Stimulated activated naive CD8-positive, alpha-beta T cell treated with anti-CD3 and anti-CD28 coated beads, Interleukin-15, amount 100 ng/mL, for 72 hours (primary cell): ENCODE measurements at regions not wholly inside any gene's neighbourhood (a gene's known extent, or its start where the extent isn't known, plus 50 kb on each side); places are given as distances from the start of the nearest gene placed in this dataset.

Source experiments
- ATAC-seq: fragments of 150-1000 bp; cut with Tn5 transposase; 2 replicates; pipeline ENCODE4 v1.10.0; 2021; ENCODE audit warnings: mild to moderate bottlenecking, moderate library complexity
- DNase-seq, 2 donors: peaks; one replicate each; pipeline ENCODE4 v3.0.0; 2021 to 2022
- H3K27ac Mint-ChIP-seq, 2 donors: one replicate each; pipeline ENCODE4 v1.8.0; 2022; ENCODE audit warnings: mild to moderate bottlenecking in 2 of 2, mixed read lengths in 2 of 2, moderate library complexity in 2 of 2
- H3K27me3 Mint-ChIP-seq: one replicate; pipeline ENCODE4 v1.8.0; 2022; ENCODE audit warnings: mixed read lengths
- H3K4me1 Mint-ChIP-seq: one replicate; pipeline ENCODE4 v1.8.0; 2022; ENCODE audit warnings: mild to moderate bottlenecking, mixed read lengths
- H3K4me3 Mint-ChIP-seq, 2 donors: one replicate each; pipeline ENCODE4 v1.8.0; 2022; ENCODE audit warnings: mild to moderate bottlenecking in 2 of 2, mixed read lengths in 2 of 2, moderate library complexity in 1 of 2
- H3K9me3 Mint-ChIP-seq, 2 donors: one replicate each; pipeline ENCODE4 v1.8.0; 2022; ENCODE audit warnings: mixed read lengths in 2 of 2

DNA sequence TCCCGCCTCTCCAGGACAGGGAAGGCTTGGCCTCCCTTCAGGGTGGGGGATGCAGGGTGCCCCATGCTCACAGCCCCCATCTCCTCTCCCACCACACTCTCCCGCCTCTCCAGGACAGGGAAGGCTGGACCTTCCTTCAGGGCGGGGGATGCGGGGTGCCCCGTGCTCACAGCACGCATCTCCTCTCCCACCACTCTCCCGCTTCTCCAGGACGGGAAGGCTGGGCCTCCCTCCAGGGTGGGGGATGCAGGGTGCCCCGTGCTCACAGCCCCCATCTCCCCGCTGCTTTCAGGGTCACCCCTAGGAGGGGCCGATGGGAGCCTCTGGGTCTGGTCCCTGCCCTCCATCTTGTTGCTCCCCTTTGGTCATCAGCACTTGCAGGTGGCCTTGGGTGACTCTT lies 348.0 kb downstream of the CTTN start:
- Mint-ChIP-seq H3K4me3 (no peak overlapping the region), H3K27me3 (peaks cover 39% of the 10 kb centered on the region), H3K27ac (no peak overlapping the region), H3K4me1 (no peaks in the 10 kb centered on the region), H3K9me3 (peaks cover 18 to 28% of the 10 kb centered on the region in 2 donors)
- ATAC-seq (peak; percentile 31), DNase-seq (no peak)

DNA sequence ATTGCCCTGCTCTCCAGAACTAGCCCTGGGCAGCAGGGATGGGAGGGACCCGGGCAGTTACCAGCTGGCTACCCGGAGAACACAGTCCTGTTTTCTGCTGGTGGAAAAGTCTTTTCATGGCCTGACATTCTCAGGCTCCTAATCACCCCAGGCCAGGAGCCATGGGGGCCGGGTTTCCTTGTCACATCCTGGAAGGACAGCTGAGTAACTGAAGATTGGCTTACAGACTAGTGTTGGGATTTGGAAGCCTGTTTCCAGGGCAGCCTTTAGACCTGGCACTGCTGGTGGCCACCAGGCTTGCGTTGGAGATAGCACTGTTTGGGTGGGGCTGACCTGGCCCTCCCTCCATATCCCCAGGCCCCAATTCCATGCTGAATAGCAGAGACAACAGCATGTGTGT lies 349.0 kb downstream of the CTTN start:
- no peaks in the 10 kb centered on the region for H3K4me1 Mint-ChIP-seq
- no peak for ATAC-seq
- no peak overlapping the region for H3K27ac Mint-ChIP-seq
- peaks cover 18 to 34% of the 10 kb centered on the region in 2 donors for H3K9me3 Mint-ChIP-seq
- no peak overlapping the region for H3K4me3 Mint-ChIP-seq
- peaks cover 31% of the 10 kb centered on the region for H3K27me3 Mint-ChIP-seq
- DNase-seq = no peak

DNA sequence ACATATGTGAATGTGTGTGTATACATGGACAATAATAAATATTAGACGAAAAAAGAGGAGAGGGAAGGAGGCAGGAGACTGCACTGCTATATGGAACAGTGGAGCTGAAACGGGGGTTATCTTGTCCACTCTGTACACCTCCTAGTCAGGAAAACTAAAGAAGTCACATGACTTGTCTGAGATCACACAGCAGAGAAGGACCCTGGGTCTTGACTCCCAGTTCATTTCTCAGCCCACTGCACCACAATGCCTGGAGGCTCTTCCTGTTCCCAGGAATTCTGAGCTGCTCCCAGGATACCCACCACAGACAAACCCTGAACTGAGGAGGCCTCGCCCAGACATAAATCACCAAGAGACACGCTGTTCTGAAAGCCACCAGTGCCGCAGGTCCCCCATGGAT lies 349.6 kb downstream of the CTTN start:
- Mint-ChIP-seq H3K9me3 (peaks cover 18 to 36% of the 10 kb centered on the region in 2 donors), H3K27ac (peak overlapping the region in 1 of 2 donors; percentile 23), H3K4me3 (no peak overlapping the region), H3K4me1 (no peaks in the 10 kb centered on the region), H3K27me3 (peaks cover 25% of the 10 kb centered on the region)
- no peak for DNase-seq
- ATAC-seq = no peak

DNA sequence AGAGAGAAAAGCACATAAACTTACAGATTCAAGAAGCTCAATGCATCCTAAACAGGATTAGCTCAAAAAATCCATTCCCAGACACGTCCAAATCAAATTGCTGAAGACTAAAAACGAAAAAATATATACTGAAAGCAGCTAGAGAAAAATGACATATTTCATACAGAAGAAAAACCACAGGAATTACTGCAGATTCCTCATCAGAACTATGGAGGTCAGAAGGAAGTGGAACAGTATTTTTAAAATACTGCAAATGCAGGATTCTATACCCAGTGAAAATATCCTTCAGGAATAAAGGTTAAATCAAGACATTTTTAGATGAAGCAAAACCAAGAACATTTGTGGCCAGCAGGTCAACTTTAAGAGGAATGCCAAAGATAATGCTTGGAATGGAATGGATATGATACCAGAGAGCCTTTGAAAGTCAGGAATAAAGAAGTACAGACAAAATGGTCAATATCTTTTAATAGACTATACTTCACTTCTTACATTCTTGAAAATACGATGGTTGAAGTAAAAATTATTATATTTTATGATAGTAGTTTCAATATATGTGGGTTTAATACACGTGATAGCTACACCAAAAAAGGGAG lies 352.9 kb downstream of the CTTN start:
- DNase-seq (no peak), ATAC-seq (no peak)
- H3K27ac Mint-ChIP-seq = no peak overlapping the region

DNA sequence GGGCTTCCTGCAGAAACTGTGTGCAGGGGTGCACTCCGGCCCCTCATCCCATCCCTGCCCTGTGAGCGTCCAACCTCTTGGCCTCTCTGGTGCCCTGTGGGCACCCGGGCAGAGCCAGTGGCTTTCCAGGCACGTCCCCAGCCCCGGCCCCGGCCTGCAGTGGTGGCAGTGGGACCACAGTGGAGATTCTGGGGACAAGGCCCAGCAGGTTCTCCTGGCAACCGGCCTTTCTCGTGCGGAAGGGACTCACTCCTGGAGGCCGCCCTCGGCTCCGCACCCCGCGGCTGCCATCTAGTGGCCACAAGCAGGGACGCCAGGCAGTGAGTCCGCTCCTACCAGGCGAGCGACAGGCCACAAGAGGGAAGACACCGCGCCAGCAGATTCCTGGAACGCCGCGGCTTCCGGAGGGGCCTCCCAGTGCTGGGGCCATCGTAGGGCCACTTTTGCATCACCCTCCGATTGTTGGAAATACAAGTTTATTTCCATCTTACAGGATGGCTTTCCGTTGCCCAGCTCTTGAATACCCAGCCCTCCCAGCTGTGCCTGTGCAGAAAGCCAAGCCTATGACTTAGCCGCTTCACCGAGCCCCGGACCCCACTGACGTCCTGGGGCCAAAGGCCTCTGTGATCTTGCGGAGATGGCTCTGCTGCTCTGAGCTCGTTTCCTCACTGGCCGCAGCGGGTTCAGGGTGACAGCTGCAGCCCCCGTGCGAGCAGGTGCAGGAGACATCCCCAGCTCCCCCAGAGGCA lies 357.3 kb downstream of the CTTN start:
- ATAC-seq = peak; percentile 91
- no peak overlapping the region for H3K4me3 Mint-ChIP-seq
- peaks cover 9 to 18% of the 10 kb centered on the region in 2 donors for H3K9me3 Mint-ChIP-seq
- peak overlapping the region in 1 of 2 donors; percentile 42 for H3K27ac Mint-ChIP-seq
- H3K4me1 Mint-ChIP-seq = peaks cover 9% of the 10 kb centered on the region
- DNase-seq = peak; percentile 65 to 74
- peaks cover 20% of the 10 kb centered on the region for H3K27me3 Mint-ChIP-seq

More for the DNA sequence above, 352.9 kb downstream of the CTTN start:
- Mint-ChIP-seq H3K4me3 (no peak overlapping the region), H3K27me3 (peaks cover 28% of the 10 kb centered on the region), H3K9me3 (peaks cover 18 to 36% of the 10 kb centered on the region in 2 donors), H3K4me1 (peaks cover 9% of the 10 kb centered on the region)

DNA sequence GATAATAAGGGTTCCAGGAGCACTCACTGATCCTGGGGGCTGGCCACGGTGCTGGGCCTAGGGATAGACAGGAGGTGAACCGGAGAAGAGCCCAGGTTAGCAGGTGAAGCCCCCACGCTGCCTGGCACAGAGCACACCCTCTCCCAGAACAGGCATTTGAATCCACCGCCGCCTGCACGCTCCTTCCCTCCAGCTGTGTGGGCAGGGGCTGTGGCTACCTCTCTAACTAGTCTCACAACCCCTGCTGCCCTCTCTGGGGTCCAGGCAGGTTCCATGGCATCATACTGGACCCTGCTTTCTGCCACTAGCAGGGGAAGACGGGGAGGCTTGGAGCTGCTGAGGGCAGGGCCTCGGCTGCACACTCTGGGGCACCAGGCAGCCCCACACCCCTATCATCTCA lies 358.0 kb downstream of the CTTN start:
- no peak for DNase-seq
- H3K9me3 Mint-ChIP-seq = peaks cover 9 to 18% of the 10 kb centered on the region in 2 donors
- ATAC-seq = no peak
- H3K27me3 Mint-ChIP-seq = peaks cover 25% of the 10 kb centered on the region
- peaks cover 9% of the 10 kb centered on the region for H3K4me1 Mint-ChIP-seq
- H3K4me3 Mint-ChIP-seq = no peak overlapping the region
- no peak overlapping the region for H3K27ac Mint-ChIP-seq

DNA sequence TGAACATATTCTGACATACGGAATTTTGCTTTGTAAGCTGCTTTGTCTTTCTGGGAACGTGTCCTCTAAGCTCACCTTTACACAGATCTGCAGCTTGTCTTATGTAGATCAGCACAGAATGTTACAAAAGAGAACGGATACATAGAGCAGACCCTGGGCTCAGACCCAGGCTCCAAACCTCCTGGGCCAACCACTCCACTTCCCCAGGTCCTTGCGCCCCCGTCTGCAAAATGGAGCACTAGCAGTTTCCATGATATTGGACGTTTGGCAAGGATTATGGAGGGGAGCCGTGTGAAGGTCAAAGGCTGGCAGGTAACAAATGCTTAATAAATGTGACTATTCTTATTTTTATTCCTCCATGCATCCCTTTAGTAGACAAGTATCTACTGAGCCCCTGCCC lies 358.4 kb downstream of the CTTN start:
- H3K9me3 Mint-ChIP-seq = peaks cover 8 to 17% of the 10 kb centered on the region in 2 donors
- no peak overlapping the region for H3K4me3 Mint-ChIP-seq
- ATAC-seq (no peak), DNase-seq (no peak)
- H3K27me3 Mint-ChIP-seq = peaks cover 25% of the 10 kb centered on the region
- H3K27ac Mint-ChIP-seq = no peak overlapping the region
- H3K4me1 Mint-ChIP-seq = peaks cover 9% of the 10 kb centered on the region

DNA sequence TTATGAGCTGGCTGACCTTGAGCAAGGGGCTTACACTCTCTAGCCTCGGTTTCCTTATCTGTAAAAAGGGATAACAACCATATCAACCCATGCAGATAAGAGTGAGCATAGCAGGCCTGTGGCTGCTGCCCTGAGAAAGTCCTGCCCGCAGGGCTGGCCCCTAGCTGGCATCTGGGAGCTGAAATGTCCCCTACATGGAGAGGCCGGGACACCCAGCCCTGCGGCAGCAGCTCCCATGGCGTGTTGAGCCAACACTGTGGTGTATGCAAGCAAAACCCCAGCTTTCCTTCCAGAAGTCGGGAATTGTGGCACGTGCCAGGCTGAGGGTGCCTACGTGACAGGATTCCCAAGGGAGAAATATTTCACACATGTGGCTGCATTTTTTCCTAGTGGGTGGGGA lies 358.9 kb downstream of the CTTN start:
- Mint-ChIP-seq H3K27me3 (peaks cover 25% of the 10 kb centered on the region), H3K4me1 (peaks cover 9% of the 10 kb centered on the region), H3K4me3 (no peak overlapping the region), H3K27ac (no peak overlapping the region), H3K9me3 (peaks cover 8 to 12% of the 10 kb centered on the region in 2 donors)
- DNase-seq (no peak), ATAC-seq (no peak)

DNA sequence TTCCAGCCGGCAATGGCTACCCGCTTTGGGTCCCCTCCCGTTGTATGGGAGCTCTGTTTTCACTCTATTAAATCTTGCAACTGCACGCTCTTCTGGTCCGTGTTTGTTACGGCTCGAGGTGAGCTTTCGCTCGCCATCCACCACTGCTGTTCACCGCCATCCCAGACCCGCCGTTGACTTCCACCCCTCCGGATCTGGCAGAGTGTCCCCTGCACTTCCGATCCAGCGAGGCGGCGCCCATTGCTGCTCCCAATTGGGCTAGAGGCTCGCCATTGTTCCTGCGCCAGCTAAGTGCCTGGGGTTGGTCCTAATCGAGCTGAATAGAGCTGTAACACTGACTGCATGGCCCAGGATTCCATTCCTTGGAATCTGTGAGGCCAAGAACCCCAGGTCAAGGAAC lies 359.9 kb downstream of the CTTN start:
- Mint-ChIP-seq H3K4me1 (peaks cover 9% of the 10 kb centered on the region), H3K27ac (no peak overlapping the region), H3K27me3 (peaks cover 25% of the 10 kb centered on the region), H3K9me3 (peaks cover 8 to 10% of the 10 kb centered on the region in 2 donors), H3K4me3 (no peak overlapping the region)
- no peak for ATAC-seq
- DNase-seq = no peak

DNA sequence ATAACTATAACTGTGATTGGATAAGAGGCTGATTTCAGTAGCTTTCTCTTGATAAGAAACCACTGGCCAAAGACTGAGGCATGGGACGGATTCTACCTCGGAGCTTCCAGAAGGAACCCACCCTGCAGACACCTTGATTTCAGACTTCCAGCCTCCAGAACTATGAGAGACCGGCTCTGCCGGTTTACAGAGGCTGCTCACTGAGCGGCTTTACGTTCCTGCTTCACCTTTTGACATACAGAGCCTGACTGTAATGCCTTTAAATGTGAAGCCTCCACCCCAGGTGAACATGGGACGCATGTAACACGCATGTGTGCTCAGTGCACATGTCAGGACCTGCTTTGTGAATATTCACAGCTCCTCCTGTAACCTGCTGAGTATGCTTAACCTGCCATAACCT lies 361.5 kb downstream of the CTTN start:
- Mint-ChIP-seq H3K27ac (no peak overlapping the region), H3K4me3 (no peak overlapping the region), H3K9me3 (peaks cover 10 to 12% of the 10 kb centered on the region in 2 donors), H3K4me1 (peaks cover 9% of the 10 kb centered on the region), H3K27me3 (peaks cover 25% of the 10 kb centered on the region)
- DNase-seq (no peak), ATAC-seq (no peak)

DNA sequence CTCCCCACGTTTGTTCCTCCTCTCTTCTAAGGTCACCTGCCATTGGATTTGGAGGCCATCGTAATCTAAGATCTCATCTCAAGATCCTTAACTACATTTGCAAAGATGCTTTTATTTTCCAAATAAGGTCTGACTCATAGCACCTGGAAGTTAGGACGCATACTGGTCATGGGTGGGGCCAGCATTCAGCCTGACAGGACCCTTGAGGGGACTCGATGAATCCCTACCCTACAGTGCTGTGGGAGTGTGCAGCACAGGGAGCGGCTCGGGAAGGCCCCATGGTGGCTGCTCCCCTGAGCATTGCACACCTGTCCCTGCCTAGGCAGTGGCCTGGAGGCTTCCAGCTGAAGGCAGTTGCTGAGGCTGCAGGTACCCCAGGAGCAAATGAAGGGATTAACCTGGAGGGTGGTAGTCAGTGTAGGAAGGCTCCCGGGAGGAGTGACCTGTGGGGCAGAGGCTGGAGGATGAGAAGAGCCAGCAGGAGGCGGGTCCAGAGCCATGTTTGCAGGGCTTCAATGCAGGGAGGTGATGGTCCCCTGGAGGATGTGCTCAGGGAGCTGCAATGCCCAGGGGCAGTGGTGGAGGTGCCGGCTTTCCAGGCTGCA lies 362.2 kb downstream of the CTTN start:
- no peak for DNase-seq
- ATAC-seq = no peak
- Mint-ChIP-seq H3K27ac (no peak overlapping the region), H3K4me1 (peaks cover 6% of the 10 kb centered on the region), H3K27me3 (peaks cover 24% of the 10 kb centered on the region), H3K9me3 (peaks cover 10 to 12% of the 10 kb centered on the region in 2 donors), H3K4me3 (no peak overlapping the region)

DNA sequence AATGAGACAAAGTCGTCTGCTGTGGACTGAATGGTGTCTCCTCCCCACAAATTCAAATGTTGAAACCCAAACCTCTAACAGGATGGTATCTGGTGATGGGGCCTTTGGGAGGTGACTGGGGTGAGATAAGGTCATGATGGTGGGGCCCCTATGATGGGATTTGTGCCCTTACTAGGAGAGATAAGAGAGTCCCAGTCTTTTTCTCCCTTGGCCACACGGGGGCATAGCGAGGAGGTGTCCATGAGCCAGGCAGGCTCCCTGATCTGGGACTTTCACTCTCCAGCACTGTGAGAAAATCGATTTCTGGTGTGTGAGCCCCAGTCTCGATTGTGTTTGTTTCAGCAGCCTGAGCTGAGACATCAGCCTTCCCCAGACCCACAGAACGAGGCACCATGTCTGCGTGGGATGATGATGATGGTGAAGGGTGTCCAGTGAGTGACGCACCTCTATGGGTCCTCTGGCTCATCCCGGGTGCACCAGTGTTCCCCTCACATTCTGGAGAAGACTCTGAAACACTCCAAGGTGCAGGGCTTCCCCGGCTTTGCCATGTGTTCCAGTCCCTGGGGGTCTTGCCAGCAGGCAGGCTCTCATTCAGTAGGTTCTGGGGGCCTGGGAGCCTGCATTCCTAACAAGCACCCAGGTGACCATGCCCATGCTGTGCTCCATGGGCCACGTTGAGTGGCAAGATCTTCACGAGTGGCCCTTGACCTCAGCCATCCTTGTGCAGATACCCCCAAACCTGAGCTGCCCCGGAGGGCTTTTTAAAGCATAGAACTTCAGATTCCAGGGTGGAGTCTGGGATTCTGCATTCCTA lies 363.0 kb downstream of the CTTN start:
- DNase-seq (no peak), ATAC-seq (no peak)
- Mint-ChIP-seq H3K9me3 (peaks cover 10 to 12% of the 10 kb centered on the region in 2 donors), H3K4me1 (no peaks in the 10 kb centered on the region), H3K27ac (no peak overlapping the region), H3K4me3 (no peak overlapping the region), H3K27me3 (peaks cover 17% of the 10 kb centered on the region)

DNA sequence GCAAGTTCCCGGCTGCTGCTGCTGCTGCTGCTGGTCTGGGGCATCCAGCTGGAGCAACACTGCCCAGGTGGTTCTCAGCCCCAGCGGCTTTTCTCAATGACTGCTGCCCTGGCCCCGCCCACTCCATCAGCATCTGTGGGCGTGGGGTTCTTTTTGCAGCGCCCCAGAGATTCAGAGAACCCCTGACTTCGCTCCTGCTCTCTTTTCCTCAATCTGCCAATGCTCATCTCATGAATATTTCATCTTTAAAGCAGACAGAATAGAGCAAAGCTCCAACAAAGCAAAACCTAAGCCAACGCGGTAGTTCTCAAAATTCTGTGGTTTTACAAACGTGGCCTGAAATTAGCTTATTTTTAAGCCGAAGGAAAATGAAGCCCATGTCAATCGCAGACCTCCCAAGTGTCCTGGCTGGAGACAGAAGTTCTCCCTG lies 363.6 kb downstream of the CTTN start:
- Mint-ChIP-seq H3K4me3 (no peak overlapping the region), H3K4me1 (no peaks in the 10 kb centered on the region), H3K27me3 (peaks cover 10% of the 10 kb centered on the region), H3K9me3 (peaks cover 10 to 12% of the 10 kb centered on the region in 2 donors), H3K27ac (no peak overlapping the region)
- DNase-seq (no peak), ATAC-seq (no peak)

DNA sequence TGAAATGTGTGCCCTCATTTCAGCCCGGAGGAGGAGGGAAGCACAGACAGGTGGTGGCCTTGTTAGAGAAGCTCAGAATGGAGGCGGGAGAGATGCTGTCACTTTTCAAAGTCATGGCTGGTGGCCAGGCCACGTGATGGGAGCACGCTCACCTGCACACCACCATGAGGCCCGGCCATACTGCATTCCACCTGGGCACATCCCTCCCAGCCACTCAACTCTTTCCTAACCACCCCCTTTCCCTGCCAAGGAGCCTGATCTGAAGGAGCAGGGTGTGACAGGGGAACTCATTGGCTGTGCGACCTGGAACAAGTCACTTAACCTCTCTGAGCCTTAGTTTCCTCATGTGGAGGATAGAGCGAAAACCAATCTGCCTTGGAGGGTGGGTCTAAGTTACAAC lies 364.5 kb downstream of the CTTN start:
- peaks cover 10 to 12% of the 10 kb centered on the region in 2 donors for H3K9me3 Mint-ChIP-seq
- no peak for ATAC-seq
- H3K4me1 Mint-ChIP-seq = no peaks in the 10 kb centered on the region
- peaks cover 9% of the 10 kb centered on the region for H3K27me3 Mint-ChIP-seq
- no peak for DNase-seq
- no peak overlapping the region for H3K4me3 Mint-ChIP-seq
- peak overlapping the region in 1 of 2 donors; percentile 55 for H3K27ac Mint-ChIP-seq

DNA sequence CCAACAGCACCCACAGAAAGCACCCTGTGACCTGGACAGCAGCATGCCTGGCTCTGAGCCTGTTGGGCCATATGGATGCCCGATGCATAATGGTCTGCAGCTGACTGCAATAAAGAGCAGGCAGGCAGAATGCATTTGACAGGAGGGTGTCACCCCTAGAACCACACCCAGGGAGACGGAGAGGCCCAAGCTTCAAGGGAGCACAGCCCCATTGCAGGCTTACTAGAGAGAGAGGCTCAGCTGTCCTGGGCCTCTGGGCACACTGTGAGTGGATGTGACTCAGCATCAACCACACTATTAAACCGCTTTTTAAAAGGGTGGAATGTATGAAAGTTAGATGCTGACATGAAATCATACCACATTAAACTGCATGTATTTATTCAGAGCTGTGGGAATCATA lies 365.3 kb downstream of the CTTN start:
- H3K27me3 Mint-ChIP-seq = peaks cover 9% of the 10 kb centered on the region
- DNase-seq = no peak
- H3K4me3 Mint-ChIP-seq = no peak overlapping the region
- no peak overlapping the region for H3K27ac Mint-ChIP-seq
- no peaks in the 10 kb centered on the region for H3K4me1 Mint-ChIP-seq
- ATAC-seq = no peak
- H3K9me3 Mint-ChIP-seq = peaks cover 10 to 12% of the 10 kb centered on the region in 2 donors
